H54 (cell line): ENCODE measurements at regions not wholly inside any gene's neighbourhood (a gene's known extent, or its start where the extent isn't known, plus 50 kb on each side); places are given as distances from the start of the nearest gene placed in this dataset.

Experiments
- DNase-seq: peaks from one replicate; pipeline ENCODE4 v3.0.0; 2011; ENCODE audit warnings: low spot score, mixed read lengths; ENCODE audit not compliant: insufficient read length
- FAIRE-seq: peaks from 3 replicates; lab custom pipeline; 2011; peaks lifted over from hg19 to GRCh38; lab: Jason Lieb, UNC
- POLR2A ChIP-seq: IDR thresholded peaks from 2 replicates; pipeline ENCODE4 v1.6.1; 2011; ENCODE audit warnings: low read depth, mild to moderate bottlenecking, low read length

DNA sequence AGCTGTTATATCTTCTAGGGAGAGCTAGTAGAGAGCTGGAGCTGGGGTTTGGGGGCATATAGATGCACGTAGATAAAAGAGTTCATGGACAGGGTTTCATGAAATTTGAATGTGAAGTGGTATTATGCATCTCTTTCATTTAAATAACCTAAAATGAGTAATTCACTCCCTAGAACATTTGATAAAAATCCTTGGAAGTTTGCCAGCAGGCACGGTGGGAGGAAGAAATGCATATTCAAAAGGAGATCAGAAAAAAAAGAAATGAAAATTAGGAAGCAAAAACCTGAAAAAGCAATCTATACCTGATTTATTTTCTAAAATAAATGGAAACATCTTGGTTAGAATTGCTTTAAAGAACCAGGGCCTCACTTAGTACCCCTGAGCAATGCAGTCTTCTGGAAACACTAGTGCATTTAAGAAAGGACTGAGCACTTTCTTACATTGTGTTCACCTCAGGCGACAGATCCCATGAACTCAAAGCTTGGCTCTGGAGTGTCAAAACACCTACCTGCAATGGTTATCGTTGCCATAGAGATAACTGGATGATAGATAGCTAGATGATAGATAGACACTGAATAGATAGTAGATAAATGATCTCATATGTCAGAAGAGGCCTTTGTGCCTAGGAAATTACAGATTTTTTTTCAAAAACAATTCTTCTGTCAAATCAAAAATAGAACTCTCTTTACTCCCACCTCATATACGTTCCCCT, 458.6 kb upstream of the THRB start:
- FAIRE-seq (no peak), DNase-seq (no peak)
- no peak for TF ChIP-seq POLR2A

DNA sequence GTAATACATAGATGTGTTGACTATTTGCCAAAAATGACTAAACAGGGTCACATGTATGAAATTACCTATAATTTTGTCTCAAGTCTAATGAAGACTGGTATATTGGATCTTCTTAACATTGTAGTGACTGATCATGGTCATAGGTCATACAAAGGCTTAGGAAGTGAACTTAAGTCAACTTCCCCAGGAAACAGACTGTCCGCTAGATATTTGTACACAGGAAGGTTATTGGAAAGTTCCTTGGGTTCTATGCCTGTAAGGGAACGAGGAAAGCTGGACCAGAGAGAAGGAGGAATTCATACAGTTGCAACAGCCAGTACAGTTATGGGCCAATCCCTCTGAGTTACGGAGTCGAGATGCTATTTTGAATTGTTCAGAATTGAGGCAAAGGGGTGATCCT, 462.0 kb upstream of the THRB start:
- TF ChIP-seq POLR2A: no peak
- DNase-seq: no peak
- FAIRE-seq: no peak

DNA sequence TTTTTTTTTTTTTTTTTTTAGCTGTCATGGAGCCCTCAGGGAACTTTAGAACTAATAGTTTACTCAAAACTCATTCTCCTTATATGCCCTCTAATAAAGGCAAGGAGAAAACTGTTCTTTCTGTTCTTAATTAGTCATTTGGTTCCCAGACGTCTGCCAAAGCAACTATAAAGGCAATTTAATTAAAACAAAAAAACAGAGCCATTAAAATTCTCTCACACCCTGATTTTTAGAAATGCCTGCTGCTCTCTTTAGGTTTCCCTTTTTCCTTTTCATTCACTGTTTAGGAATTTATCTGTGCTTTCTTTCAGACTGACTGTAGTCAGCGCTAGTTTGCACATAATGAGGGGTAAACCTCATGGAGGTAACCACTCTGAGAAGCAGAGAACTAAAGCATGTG, 463.6 kb upstream of the THRB start:
- DNase-seq (no peak), FAIRE-seq (no peak)
- TF ChIP-seq POLR2A: no peak

- no peak for TF ChIP-seq POLR2A
- DNase-seq (no peak), FAIRE-seq (no peak)
Measured at GRCh38 chr3:24958910-24959447, 464.3 kb upstream of the THRB start.

- FAIRE-seq (peak; percentile 41), DNase-seq (no peak)
- TF ChIP-seq POLR2A: no peak
Measured at GRCh38 chr3:24963762-24964625, 464.1 kb upstream of the RARB start.

DNA sequence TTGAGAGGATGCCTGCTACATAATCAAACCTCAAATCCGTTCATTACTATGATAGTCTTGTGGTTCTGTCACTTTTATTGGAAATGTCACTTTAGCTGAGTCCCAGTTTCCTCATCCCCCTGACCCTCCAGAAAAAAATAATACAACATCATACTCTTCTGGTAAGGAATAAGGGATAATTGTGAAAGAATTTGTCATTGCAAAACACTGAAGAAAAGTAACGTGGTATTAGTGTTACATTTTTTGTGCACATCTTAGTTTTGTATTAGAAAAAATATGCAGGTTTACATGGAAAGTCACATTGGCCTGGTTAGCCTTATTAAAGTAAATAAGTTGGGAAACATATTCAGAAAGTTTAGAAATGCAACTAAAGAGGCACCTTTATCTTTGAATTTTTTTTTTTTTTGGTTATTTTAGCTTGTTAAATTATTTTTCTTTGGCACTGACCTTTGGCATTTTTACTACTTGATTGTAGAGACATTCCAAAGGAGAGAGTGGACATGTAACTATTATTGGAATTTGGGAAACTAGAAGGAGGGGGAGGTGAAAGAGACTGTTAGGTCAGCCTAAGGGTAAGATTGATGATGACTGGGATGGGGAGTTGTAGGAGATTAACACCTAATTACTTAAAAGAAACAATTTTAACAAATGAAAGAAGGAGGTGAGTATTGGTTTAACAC, 462.2 kb upstream of the RARB start:
- no peak for TF ChIP-seq POLR2A
- DNase-seq (no peak), FAIRE-seq (no peak)

GRCh38 chr3:24968036-24968435, 460.0 kb upstream of the RARB start:
- FAIRE-seq (no peak), DNase-seq (no peak)

DNA sequence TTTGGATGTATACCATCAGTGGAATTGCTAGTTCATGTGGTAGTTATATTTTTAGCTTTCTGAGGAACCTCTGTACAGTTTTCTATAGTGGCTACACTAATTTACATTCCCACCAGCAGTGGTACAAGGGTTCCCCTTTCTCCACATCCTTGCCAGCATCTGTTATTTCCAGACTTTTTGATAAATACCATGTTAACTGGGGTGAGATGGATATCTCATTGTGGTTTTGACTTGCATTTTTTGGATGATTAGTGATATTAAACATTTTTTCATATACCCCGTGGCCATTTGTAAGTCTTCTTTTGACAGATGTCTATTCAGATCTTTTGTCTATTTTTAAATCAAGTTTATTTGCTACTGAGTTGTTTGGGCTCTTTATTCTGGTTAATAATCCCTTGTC, 455.6 kb upstream of the RARB start:
- no peak for TF ChIP-seq POLR2A
- FAIRE-seq (no peak), DNase-seq (no peak)

More at GRCh38 chr3:24968036-24968435, 460.0 kb upstream of the RARB start:
- TF ChIP-seq POLR2A: no peak

DNA sequence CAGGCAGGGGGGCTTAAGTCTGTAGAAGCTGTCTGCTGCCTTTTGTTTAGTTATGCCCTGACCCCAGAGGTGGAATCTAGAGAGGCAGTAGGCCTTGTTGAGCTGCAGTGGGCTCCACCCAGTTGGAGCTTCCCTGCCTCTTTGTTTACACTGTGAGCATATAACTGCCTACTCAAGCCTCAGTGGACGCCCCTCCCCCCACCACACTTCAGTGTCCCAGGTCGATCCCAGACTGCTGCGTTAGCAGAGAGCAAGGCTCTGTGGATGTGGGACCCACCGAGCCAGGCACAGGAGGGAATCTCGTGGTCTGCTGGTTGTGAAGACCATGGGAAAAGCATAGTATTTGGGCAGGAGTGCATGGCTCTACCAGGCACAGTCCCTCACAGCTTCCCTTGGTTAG, 446.8 kb upstream of the RARB start:
- FAIRE-seq: no peak
- no peak for TF ChIP-seq POLR2A
- DNase-seq: no peak

- DNase-seq (no peak), FAIRE-seq (no peak)
- TF ChIP-seq POLR2A: no peak
Measured at GRCh38 chr3:24981924-24982323, 446.1 kb upstream of the RARB start.

DNA sequence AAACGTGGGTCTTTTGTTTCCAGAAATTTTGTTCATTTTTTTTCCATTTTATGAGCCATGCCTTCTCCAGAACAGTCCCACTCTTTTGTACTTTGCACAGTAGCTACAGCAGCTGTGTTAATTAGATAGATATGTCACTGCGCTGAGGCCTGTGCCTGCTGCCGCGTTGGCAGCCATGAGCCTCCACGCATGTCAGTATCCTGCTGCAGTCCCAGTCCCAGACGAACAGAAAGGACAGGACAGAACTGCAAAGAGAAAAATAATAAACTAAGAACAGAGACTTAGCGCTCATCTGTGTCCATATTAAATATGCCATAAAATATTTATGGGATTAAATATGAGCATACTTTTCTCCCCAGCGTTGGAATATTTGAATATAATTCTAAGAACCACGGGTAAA, 442.4 kb upstream of the RARB start:
- FAIRE-seq: no peak
- DNase-seq: no peak
- TF ChIP-seq POLR2A: no peak

DNA sequence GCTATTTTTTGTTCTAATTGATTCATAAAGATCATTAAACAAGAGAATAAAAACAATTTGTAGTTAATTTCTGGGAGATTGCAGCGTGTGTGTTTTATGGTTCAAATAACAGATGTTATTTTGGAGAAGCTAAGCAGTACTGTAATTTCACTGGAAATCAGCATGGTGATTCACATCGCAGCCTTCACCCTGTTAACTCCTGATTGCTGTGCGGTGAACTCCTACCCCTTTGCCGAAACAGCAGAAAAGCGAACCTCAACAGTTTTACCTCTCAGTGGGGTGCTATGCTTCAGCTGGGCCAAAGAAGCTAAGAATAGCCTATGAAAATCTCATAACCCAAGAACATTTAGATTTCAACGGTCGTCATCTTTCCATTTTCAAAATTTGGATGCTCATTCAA, 441.5 kb upstream of the RARB start:
- FAIRE-seq: no peak
- DNase-seq: no peak

GRCh38 chr3:24999357-24999756, 428.7 kb upstream of the RARB start:
- DNase-seq (no peak), FAIRE-seq (no peak)
- no peak for TF ChIP-seq POLR2A

More for the DNA sequence above, 441.5 kb upstream of the RARB start:
- TF ChIP-seq POLR2A: no peak
